NCI-H1048 (cell line): ENCODE measurements at regions not wholly inside any gene's neighbourhood (a gene's known extent, or its start where the extent isn't known, plus 50 kb on each side); places are given as distances from the start of the nearest gene placed in this dataset.

Experiments
- DNase-seq: peaks from one replicate; lab custom pipeline; 2025; lab: John Stamatoyannopoulos, UW

DNA sequence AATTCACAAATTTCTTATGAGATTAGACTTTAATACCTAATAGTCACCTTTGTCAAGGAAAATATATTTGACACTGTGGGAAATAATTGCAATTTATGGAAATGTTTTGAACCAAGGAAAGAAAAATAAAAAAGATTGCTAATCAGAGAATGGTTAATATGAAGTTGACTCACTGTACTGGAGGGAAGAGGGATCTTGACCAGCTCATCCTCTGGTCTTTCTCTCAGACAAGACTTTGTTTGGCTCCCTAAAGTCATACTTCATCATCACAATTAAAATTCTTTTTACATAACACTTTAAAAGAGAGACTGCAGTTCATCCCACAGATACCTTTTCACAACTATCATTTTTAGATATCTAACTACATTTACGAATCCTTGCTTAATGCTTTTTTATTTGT lies 538.5 kb upstream of the ZEB2 start:
- DNase-seq = no peak

DNA sequence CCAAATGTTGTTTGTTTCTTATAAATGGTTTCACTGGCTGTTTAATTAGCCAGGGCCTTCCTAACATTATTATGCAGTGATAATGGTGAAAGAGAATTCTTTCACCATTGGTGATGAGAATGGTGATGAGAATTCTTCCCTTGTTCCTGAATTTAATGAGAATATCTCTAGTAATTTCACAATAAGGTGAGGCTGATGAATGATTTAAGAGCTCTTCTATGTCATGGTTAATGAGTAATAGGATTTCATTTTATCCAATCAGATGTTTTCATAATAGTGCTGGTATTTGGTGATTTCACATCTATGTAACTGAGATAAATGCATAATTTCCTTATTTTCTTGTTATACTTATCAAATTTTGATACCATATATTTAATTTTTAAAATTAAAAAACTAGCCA lies 535.7 kb upstream of the ZEB2 start:
- no peak for DNase-seq

DNA sequence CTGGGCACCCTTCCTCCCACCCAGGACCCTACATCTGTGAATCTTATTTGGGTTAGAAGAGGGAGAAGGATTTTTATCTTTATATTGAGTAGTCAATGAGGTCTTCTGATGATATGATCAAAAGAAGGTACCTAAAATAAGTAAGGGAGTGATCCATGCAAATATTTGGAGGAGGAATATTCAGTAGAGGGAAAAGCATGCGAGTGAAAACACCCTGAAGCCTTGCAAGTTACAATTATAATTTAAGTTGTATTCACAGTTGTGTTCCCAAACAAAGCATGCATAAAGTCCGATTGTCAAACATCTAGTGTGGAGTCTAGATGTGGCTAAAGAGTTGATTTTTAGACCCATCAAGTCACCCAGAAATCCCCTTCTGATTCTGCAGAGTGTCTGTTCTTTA lies 530.2 kb upstream of the ZEB2 start:
- no peak for DNase-seq

DNA sequence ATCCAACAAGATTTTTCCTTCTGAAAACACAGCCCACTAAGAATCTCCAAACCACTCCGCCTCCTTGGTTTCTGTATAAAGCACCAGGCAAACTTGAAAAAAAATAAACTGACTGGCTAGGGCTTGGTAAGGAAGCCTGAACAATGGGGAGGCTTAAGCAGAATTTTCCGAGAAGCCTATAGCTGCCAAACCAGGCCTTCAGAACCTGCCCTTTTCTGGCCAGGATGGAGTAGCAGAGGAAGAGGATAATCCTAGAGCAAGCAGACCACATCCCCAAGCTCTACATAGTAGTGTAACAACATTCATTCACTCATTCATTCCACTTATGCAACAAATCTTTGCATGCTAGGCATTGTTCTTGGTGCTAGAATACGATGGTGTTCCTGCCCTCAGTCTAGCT lies 529.6 kb upstream of the ZEB2 start:
- DNase-seq = no peak

DNA sequence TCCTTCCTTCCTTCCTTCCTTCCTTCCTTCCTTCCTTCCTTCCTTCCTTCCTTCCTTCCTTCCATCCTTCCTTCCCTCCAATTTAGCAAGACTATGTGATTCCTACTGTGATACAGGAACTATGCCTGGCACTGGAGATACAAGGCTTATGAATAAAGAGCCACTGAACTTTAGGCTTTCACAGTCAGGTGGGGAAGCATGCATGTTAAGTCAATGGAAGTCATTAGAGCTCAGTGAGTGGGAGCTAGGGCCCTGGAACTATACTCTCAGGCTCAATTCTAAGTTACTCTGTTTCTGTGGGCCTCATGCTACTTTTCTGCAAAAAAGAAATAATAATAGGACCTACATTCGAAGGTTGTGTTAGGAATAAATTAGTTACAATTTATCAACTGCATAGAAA lies 527.6 kb upstream of the ZEB2 start:
- no peak for DNase-seq

DNA sequence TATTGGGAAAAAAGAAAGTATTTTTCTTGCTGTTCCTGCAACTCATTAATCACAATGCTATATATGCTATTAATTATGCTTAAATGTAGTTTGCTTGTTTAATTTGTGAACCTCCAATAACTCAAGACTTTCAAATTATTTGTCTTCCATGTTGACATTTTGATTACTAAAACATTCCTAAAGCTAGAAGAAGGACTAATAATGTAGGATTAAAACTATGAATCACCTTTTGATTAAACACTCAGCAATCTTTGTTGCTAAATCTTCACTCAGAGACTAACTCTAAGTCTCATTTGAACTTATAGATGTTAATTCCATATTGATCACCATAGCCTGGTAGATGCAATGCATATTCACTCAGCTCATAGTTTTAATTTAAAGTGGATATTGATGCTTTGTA lies 524.6 kb upstream of the ZEB2 start:
- no peak for DNase-seq

DNA sequence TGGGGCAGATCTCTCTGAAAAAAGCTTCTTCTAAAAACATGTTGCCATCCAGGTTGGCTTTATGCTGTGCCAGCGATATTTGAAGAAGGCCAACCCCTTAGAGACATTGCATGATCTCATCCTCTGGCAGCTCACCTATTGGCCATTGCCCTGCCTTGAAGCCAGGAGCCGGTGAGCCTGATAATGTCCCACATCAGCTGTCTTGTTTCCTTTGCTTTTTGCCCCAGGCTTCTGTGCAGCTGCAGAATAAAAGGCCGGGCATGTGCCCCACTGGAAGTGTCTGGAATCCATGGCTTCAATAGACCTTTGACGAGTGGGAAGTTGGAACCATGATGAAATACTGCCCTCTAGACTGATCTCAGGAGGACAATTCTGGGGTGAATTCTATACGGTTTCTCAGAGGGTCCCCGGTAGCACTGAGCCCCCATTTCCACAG lies 523.5 kb upstream of the ZEB2 start:
- DNase-seq = no peak

DNA sequence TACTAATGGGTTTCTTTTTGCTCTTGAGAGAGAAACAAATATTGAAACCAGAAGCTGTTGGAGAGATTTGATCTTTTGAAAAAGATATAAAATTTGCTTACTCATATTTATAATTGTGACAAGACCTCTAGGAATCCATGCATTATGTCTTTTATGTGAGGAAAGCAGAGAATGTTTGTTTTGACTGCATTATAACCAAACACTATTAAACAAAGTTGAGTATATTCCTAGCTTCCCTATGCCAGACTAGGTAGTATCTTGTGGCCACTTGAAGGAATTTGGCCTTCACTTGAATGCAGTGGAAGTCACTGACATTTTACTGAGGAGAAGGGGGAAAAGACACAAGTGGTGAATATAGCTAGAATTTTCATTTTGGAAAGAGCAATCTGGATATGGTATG lies 521.8 kb upstream of the ZEB2 start:
- DNase-seq = no peak

DNA sequence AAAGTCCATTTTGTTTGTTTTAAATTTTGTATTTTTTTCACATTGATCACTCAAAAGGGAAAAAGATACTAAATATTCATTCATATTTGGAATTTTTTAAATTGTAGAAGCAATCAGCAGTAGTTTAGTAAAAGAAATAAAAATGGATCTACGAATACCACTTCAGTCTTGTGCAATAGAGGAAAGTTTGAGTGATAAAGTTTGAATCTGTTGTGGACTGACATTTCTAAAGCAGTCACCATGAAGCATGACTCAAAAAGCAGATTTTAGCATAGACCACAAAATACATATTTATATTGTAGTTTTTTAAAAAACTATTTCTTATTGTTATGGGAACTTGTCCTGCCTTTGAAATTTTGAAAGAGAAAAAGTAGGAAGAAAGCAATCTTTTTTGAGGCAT lies 520.5 kb upstream of the ZEB2 start:
- no peak for DNase-seq

DNA sequence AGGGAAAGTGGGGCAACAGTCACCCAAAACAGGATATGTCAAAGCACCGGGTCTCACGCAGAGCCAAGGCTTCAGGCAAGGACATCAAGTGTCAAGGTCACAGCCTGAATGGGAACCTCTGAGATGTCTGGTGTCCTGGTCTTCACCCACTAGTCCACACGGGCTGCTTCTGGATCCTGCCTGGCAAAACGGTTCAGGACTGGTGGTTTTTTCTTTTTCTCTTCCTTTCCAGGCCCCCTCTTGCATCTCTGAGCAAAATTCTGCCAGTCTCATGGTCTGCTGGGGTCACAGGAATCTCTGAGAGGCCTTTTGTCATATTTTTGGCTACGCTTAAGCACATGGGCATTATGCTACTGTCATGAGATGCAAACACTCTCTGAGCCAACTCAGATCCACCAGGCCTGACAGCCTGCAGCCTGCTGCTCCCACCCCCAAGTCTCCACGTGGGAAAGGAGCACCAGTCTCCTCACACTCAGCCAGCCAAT lies 518.2 kb upstream of the ZEB2 start:
- no peak for DNase-seq

DNA sequence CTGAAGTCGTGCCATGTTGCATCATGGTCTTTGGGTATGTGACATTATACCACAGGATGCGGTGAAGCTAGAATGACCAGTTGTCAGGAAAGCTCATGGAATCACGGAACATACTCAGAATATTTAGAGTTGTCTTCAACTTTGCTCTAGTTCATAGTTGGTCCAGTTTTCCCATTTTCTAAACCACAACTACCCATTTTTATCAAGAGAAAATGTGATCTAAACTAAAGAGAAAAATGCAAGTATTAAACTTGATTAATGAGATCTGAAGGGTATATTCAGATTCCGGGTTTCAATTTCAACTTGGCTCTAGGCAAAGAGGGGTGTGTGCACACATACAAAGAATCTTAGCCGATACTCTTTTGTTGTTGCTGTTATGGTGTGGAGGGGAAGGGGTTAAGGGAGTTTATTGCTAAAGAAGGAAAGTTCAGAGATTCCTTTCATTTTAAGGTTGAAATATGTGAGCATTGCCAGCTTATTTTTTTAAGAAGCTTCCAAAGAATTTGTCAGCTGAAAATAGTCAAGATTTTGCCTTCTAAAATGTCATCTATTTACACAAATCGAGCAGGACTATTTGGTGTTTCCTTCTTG lies 516.6 kb upstream of the ZEB2 start:
- no peak for DNase-seq

DNA sequence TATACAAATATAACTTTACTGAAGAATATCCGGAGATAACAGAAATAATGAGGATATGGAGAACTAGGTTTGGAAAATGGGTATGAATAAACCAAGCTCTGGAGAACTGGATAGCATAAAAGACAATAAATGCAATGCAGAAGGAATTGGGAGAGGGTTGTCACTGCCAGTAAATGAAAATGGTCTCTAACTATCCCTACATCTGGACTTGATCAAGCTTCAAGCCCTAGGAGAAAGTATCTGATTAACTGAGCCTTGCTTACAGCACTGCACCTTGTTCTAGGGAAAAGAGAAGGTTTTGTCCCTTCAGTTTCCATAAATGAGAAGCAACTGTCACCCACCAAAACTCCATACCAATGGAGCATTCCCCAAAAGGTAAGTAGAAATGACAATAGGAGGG lies 514.6 kb upstream of the ZEB2 start:
- no peak for DNase-seq

DNA sequence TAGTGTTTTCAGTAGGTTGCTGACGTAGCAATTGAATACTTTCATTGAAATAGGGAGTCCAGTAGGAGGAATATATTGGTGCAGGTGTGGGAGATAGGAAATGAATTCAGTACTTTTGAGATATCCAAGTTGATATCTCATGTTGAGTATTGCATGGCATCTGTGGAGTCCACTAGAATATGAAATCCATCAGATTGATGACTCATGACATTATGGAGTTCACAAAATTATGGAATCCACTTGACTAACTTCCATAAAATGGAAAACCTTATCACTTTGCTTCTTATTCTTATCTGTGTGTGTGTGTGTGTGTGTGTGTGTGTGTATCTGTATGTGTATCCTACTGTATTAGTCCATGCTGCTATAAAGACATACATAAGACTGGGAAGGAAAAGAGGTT lies 513.5 kb upstream of the ZEB2 start:
- DNase-seq = no peak

DNA sequence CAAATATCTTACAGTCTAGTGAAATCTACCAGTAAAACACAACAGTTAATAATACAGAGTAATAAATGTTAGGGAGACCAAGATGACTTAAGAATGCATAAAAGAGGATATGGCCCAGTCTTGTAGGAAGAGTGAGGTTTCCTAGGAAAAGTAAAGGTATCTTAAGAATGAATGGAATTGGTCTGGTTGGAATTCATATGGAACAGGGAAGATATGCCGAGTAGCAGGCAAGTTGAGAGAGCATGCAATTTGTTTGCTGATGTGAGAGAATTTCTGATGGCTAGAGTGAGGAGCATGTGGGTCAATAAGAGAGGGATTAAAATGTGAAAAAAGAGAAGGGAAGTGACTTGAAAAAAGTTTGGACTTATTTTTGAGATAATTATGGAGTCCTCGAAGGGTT lies 512.9 kb upstream of the ZEB2 start:
- DNase-seq = no peak

DNA sequence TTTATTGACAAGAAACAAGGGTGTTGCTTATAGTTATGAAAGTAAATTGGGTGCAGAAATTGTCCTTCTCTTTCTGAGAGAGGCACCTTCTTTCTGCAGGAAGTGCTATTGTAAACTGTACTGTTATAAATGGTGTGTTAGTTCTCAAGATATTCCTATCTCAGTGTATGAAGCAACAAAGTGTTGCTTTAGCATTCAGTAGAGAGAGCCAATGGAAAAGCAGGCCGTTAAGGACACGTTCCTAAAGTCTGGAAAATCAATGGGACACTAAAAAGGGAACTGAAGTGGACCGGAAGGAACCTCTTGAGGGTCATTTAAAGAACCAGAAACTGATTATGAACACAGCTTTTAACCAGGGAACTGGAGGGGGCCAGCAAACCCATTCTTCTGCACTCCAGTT lies 510.0 kb upstream of the ZEB2 start:
- no peak for DNase-seq

DNA sequence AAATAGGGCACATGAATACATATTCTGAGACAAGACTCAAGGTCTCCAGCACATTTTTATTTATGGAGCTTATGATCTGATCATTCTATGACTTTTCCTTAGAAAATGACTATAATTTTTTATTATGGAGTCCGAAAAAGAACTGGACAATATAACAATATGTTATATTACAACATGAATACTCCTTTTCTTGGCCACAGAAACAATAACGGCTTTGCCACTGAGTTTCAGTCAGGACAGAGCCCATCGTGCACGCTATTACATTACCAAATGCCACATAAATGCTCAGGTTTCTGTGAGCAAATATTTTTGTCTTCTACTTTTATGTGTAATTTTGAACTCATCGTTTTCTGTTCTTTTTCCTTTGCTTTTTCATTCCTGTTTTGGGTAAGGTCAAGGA lies 509.2 kb upstream of the ZEB2 start:
- DNase-seq = no peak

DNA sequence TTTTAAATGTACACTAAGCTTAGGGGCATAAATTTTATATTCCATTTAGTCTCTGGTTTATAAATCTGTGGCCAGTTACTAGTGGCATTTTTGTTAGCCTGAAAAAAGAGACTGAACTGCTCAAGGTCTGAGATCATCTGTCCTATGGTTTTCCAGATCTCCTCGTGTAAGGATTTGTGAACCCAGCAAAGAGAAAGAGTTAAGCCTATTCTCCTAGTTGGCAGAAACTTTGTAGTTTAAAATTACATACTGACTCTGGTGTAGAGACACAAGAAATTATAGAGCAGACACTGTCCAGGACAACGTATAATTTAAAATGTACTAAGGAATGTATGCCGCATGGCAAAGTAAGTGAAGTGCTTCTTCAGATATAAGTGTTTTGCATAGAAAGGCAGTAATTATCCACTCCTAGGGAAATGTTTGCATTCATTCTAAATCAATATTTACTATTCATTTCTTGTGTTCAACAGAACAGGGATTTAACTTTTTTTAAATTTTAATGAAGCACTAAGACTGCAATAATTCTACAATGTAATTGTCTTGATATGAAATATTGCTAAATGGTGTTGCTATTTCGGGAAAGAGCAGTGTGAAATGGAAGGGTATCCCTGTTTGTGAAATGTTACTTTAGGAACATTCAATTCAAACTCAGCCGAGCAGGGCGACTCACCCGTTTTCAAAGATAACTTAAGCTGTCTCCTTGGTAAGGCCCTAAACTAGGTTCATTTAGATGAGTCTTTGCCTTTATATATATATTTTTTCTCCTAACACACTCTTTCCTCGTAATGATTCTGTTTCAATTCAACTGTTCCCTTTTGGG lies 508.4 kb upstream of the ZEB2 start:
- DNase-seq = no peak

DNA sequence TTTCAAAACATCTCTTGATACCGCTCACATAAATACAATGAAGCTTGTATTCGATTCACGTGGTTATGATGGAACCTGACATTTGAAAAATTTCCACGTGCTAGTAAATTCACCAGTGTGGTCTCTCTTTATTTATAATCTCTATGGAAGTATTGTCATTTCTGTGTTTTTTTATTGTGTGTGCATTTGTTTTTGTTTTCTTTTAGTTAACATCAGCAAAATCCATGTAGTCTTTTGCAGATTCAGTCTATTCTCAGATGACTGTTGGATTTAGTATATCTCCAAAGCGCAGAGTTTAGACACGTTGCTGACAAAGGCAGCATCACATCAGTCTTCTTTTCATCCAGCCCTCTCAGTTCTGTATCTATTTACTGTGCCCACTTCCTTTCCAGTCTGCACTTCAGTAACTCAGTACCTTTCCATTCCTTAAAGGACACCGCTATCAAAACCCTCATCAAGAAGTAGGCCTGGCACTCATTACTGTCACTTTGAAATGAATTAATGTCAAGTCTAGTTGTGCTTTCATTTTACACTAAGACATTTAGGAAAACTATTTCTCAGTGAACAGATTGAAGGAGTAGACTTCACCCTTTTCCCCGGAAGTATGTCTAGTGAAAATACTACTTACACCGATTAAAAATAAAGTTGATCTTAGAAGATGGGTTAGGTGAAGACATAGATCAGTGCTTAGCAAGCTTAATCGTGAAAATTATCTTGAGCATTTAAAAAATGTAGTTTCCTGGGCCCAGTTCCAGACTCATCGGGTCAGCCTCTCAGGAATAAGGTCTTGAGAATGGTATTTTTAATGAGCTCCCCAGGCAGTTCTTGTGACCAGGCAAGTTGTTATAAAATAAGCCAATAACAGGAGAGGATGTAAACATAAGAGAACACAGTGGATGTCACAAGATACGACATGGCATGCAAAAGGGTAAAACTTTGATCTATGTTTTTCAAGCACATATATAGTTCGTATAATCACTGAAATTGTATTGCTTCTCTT lies 506.8 kb upstream of the ZEB2 start:
- no peak for DNase-seq

DNA sequence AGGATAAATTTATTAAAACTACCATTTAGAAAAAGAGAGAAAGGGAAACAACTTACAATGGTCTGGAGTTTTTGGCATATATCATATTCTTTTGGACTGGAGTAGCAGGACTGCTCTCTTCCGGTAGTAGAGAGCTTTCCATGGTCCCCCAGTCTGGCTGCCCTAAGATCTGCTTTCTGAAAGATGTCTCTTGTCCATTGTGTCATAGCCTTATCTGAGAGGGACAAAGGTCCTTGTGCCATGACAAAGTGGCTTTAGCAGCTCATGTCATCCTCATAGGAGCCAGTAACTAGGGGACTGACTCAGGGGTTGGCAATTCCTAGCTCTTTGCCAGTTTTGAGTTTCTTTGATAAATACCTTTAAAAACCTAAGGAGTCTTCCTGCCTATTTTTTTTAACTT lies 505.5 kb upstream of the ZEB2 start:
- no peak for DNase-seq

DNA sequence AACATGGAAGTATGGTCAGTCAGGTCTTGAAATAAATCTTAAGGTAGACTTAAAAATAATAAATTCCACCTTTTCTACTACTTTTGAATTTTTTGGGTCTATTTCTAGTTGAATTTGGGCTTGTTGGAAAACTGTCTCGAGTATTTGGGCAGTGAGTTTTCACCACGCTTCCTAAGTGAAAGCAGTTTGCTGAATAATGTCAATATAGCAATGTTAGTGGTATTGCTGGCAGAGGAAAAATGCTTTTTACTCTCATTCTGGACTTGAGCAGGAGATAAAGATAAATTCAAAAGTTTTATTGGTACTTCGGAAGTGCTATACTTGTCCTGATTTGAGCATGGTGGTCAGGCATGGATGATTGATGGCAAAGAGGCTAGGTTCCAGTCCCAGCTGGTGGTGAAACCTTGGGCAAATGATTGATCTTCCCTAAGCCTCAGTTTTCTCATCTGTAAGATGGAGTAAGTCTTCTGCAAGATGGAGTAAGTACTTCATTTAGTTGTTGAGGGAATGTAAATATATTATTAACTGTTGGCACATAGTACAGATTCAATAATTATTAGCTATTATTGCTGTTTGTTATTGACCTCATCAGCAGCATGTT lies 503.5 kb upstream of the ZEB2 start:
- no peak for DNase-seq

DNA sequence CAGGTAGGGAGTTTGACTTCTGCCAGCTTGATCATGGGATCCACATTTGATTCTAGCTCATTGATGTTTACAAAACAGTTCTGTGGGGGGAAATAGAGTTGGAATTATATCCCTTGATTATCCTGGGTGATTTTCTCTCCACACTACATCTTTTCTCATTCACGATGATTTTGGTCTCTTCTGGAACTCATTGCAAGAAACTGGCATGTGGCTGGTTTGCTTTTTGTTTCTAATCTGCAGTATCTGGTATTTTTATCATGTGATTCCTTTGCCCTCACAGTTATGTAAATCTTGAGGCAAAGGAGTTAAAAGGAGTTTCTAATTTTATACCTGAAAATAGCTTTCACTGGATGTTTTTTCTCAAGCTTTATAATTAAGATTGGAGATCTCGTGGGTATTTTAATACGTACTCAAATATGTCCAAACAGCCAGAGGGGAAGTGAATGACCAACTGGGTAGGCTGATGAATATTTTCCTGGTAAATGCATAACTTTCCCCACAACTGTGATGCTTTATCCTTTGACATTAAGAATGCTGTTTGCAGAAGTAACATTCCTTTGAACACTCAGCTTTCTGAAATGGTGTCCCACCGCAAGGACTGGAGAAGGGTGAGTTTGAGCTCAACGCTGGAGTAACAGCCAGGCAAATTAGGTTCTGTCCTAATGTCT lies 502.9 kb upstream of the ZEB2 start:
- DNase-seq = no peak
